Gastrocnemius medialis (tissue), 4 donors: ENCODE measurements at regions not wholly inside any gene's neighbourhood (a gene's known extent, or its start where the extent isn't known, plus 50 kb on each side); places are given as distances from the start of the nearest gene placed in this dataset.

ENCODE experiments used
- ATAC-seq, 2 donors: fragments of 150-250 bp; one replicate each; pipeline ENCODE4 v1.9.1; 2016
- DNase-seq, 2 donors: peaks; one replicate each; pipeline ENCODE4 v3.0.0-alpha.2; 2019
- H3K27ac ChIP-seq, 4 donors: fragments of 200-600 bp; sonication (generic); 1 replicate in 1 of 4; 2 replicates in 3 of 4; pipeline ENCODE4 v1.5.1; 2016 to 2018; ENCODE audit warnings: mild to moderate bottlenecking in 2 of 4, moderate library complexity in 1 of 4
- H3K27me3 ChIP-seq, 3 donors: fragments of 200-600 bp; sonication (generic) in 2 of 3; 1 replicate in 1 of 3; 2 replicates in 2 of 3; pipeline versions ENCODE4 v1.5.1 to v1.6.0; 2016 to 2019; ENCODE audit warnings: mild to moderate bottlenecking in 1 of 3, moderate library complexity in 1 of 3
- H3K36me3 ChIP-seq, 2 donors: fragments of 200-600 bp; sonication (generic) in 1 of 2; one replicate each; pipeline ENCODE4 v1.5.1; 2017 to 2018
- H3K4me1 ChIP-seq, 2 donors: fragments of 200-600 bp; sonication (generic) in 1 of 2; one replicate each; pipeline ENCODE4 v1.5.1; 2016 to 2017; ENCODE audit warnings: mild to moderate bottlenecking in 2 of 2
- H3K4me3 ChIP-seq, 4 donors: fragments of 200-600 bp; sonication (generic) in 3 of 4; 1 replicate in 1 of 4; 2 replicates in 3 of 4; pipeline ENCODE4 v1.5.1; 2016 to 2019; ENCODE audit warnings: mild to moderate bottlenecking in 2 of 4
- H3K9me3 ChIP-seq, 3 donors: fragments of 200-600 bp; sonication (generic) in 2 of 3; 1 replicate in 1 of 3; 2 replicates in 2 of 3; pipeline ENCODE4 v1.5.1; 2016 to 2019
- CTCF ChIP-seq, 5 experiments: fragments of 450-650 bp in 3 of 5; fragments of 200-600 bp in 2 of 5; sonication (generic) in 2 of 5; IDR thresholded peaks in 4 of 5; conservative IDR thresholded peaks in 1 of 5; 1 replicate in 4 of 5; 2 replicates in 1 of 5; pipeline ENCODE4 v1.5.1; 2016 to 2019; ENCODE audit warnings: antibody characterized with exemption in 5 of 5, mild to moderate bottlenecking in 3 of 5, moderate library complexity in 3 of 5
- POLR2A ChIP-seq, 2 donors: fragments of 450-650 bp; IDR thresholded peaks; one replicate each; pipeline ENCODE4 v1.6.1; 2017; ENCODE audit warnings: antibody characterized with exemption in 2 of 2, mild to moderate bottlenecking in 2 of 2, moderate library complexity in 2 of 2
- in situ Hi-C, 4 donors: fragments of 200-750 bp; cut with MboI; loops; one replicate each; pipeline versions ENCODE4 v1.15.0 to v1.8.0; 2017; ENCODE audit warnings: low sequenced_read_pairs in 4 of 4
- intact Hi-C: fragments of 100-400 bp; cut with DNase I; formaldehyde crosslinking; loops from one replicate; pipeline ENCODE4 v1.15.1; 2023; ENCODE audit warnings: low total_unique reads

- intact Hi-C loops: no loop called here
- no peak for ATAC-seq
- in situ Hi-C loops: no loop called here
- no peaks in the 10 kb centered on the region for H3K4me1 ChIP-seq
- no peak for TF ChIP-seq POLR2A (IDR thresholded peaks at IDR 0.05)
- no peak for TF ChIP-seq CTCF (IDR thresholded peaks at IDR 0.05 in 4 of 5, conservative IDR thresholded peaks at IDR 0.05 in 1 of 5)
- H3K27me3 ChIP-seq: no peaks in the 10 kb centered on the region
- H3K4me3 ChIP-seq: no peak overlapping the region
- H3K9me3 ChIP-seq: no peaks in the 10 kb centered on the region
- no peak overlapping the region for H3K27ac ChIP-seq
- no peaks in the 10 kb centered on the region for H3K36me3 ChIP-seq
- no peak for DNase-seq
Measured at GRCh38 chr2:236803621-236804020, 234.0 kb downstream of the ACKR3 start.

- H3K9me3 ChIP-seq: no peaks in the 10 kb centered on the region
- H3K4me1 ChIP-seq: no peaks in the 10 kb centered on the region
- in situ Hi-C loops (no loop called here), intact Hi-C loops (no loop called here)
- no peak overlapping the region for H3K4me3 ChIP-seq
- DNase-seq: no peak
- no peak overlapping the region for H3K27ac ChIP-seq
- no peaks in the 10 kb centered on the region for H3K27me3 ChIP-seq
- H3K36me3 ChIP-seq: no peaks in the 10 kb centered on the region
- TF ChIP-seq POLR2A (IDR thresholded peaks at IDR 0.05) (no peak), CTCF (IDR thresholded peaks at IDR 0.05 in 4 of 5, conservative IDR thresholded peaks at IDR 0.05 in 1 of 5) (no peak)
- no peak for ATAC-seq
Measured at GRCh38 chr2:236805800-236806531, 236.3 kb downstream of the ACKR3 start.

- Histone ChIP-seq H3K27me3 (no peaks in the 10 kb centered on the region), H3K4me1 (no peaks in the 10 kb centered on the region), H3K4me3 (no peak overlapping the region), H3K9me3 (no peaks in the 10 kb centered on the region), H3K36me3 (no peaks in the 10 kb centered on the region), H3K27ac (no peak overlapping the region)
- intact Hi-C loops (no loop called here), in situ Hi-C loops (no loop called here)
- DNase-seq (no peak), ATAC-seq (no peak)
- TF ChIP-seq POLR2A (IDR thresholded peaks at IDR 0.05) (no peak), CTCF (IDR thresholded peaks at IDR 0.05 in 4 of 5, conservative IDR thresholded peaks at IDR 0.05 in 1 of 5) (no peak)
Measured at GRCh38 chr2:236809716-236810115, 240.1 kb downstream of the ACKR3 start.

- intact Hi-C loops: no loop called here
- ATAC-seq: no peak
- in situ Hi-C loops: no loop called here
Measured at GRCh38 chr2:236811062-236811656, 241.5 kb downstream of the ACKR3 start.

More at GRCh38 chr2:236811062-236811656, 241.5 kb downstream of the ACKR3 start:
- Histone ChIP-seq H3K36me3 (no peaks in the 10 kb centered on the region), H3K27ac (no peak overlapping the region), H3K9me3 (no peaks in the 10 kb centered on the region), H3K27me3 (no peaks in the 10 kb centered on the region), H3K4me1 (no peaks in the 10 kb centered on the region), H3K4me3 (no peak overlapping the region)
- TF ChIP-seq CTCF (IDR thresholded peaks at IDR 0.05 in 4 of 5, conservative IDR thresholded peaks at IDR 0.05 in 1 of 5) (no peak), POLR2A (IDR thresholded peaks at IDR 0.05) (no peak)
- no peak for DNase-seq
